ENCODE measurements at regions not wholly inside any gene's neighbourhood (a gene's known extent, or its start where the extent isn't known, plus 50 kb on each side); places are given as distances from the start of the nearest gene placed in this dataset.

- Histone ChIP-seq H3K27me3 (ENCODE audit: insufficient read depth, low read depth) (no peaks in the 10 kb centered on the region), H3K27ac (no peak overlapping the region), H2AFZ (no peak overlapping the region), H3K36me3 (ENCODE audit: low read depth) (no peaks in the 10 kb centered on the region), H3K4me2 (no peak overlapping the region), H3F3A (ENCODE audit: insufficient read depth, low read depth) (no peaks in the 10 kb centered on the region), H3K79me2 (ENCODE audit: low read depth) (no peaks in the 10 kb centered on the region), H3K4me1 (replicated peaks; ENCODE audit: insufficient read depth) (no peaks in the 10 kb centered on the region), H3K9me2 (ENCODE audit: insufficient read depth) (no peaks in the 10 kb centered on the region), H3K4me3 (no peak overlapping the region), H4K20me1 (ENCODE audit: insufficient read depth) (no peaks in the 10 kb centered on the region), H3K9me3 (ENCODE audit: insufficient read depth, low read depth) (no peaks in the 10 kb centered on the region)
- DNase-seq = no peak
- intact Hi-C loops (cut with micrococcal nuclease; ENCODE audit: unreplicated experiment) = no loop called here
- TF ChIP-seq CTCF (conservative IDR thresholded peaks at IDR 0.05) (no peak), EZH2 (IDR thresholded peaks at IDR 0.05; ENCODE audit: low read depth) (no peak)
- ChIA-PET POLR2A (ENCODE audit: unreplicated experiment) (no interaction called here), CTCF (interaction anchor here (0.6 kb wide), 1 partner anchor 1512 kb away, joined by 4 read pairs; no protein-coding TSS in a partner anchor)
- no TSS peak for BruUV-seq (replicated peaks)
These were observed 280.1 kb downstream of the SKAP2 start for GRCh38 chr7:26584326-26584725.

- intact Hi-C loops (cut with micrococcal nuclease; ENCODE audit: unreplicated experiment) = no loop called here
- no peak overlapping the region for H2AFZ ChIP-seq
- ChIA-PET POLR2A (ENCODE audit: unreplicated experiment) (no interaction called here), CTCF (no interaction called here)
- H3K9me3 ChIP-seq (ENCODE audit: insufficient read depth, low read depth) = no peaks in the 10 kb centered on the region
- BruUV-seq (replicated peaks) = no TSS peak
- H4K20me1 ChIP-seq (ENCODE audit: insufficient read depth) = no peaks in the 10 kb centered on the region
- H3K36me3 ChIP-seq (ENCODE audit: low read depth) = no peaks in the 10 kb centered on the region
- TF ChIP-seq EZH2 (IDR thresholded peaks at IDR 0.05; ENCODE audit: low read depth) (no peak), CTCF (conservative IDR thresholded peaks at IDR 0.05) (no peak)
- no peaks in the 10 kb centered on the region for H3K27me3 ChIP-seq (ENCODE audit: insufficient read depth, low read depth)
- DNase-seq = no peak
- no peak overlapping the region for H3K4me2 ChIP-seq
- no peak overlapping the region for H3K4me3 ChIP-seq
- no peaks in the 10 kb centered on the region for H3K9me2 ChIP-seq (ENCODE audit: insufficient read depth)
- no peaks in the 10 kb centered on the region for H3K4me1 ChIP-seq (replicated peaks; ENCODE audit: insufficient read depth)
- no peaks in the 10 kb centered on the region for H3F3A ChIP-seq (ENCODE audit: insufficient read depth, low read depth)
- no peak overlapping the region for H3K27ac ChIP-seq
- H3K79me2 ChIP-seq (ENCODE audit: low read depth) = no peaks in the 10 kb centered on the region
These were observed 279.3 kb downstream of the SKAP2 start for GRCh38 chr7:26584987-26585665.

- BruUV-seq (replicated peaks) = no TSS peak
- Histone ChIP-seq H3K4me1 (replicated peaks; ENCODE audit: insufficient read depth) (no peaks in the 10 kb centered on the region), H4K20me1 (ENCODE audit: insufficient read depth) (no peaks in the 10 kb centered on the region), H3K79me2 (ENCODE audit: low read depth) (no peaks in the 10 kb centered on the region), H3K27ac (no peak overlapping the region), H3K36me3 (ENCODE audit: low read depth) (no peaks in the 10 kb centered on the region), H3F3A (ENCODE audit: insufficient read depth, low read depth) (no peaks in the 10 kb centered on the region), H3K9me2 (ENCODE audit: insufficient read depth) (no peaks in the 10 kb centered on the region), H3K4me3 (no peak overlapping the region), H2AFZ (no peak overlapping the region), H3K9me3 (ENCODE audit: insufficient read depth, low read depth) (no peaks in the 10 kb centered on the region), H3K27me3 (ENCODE audit: insufficient read depth, low read depth) (no peaks in the 10 kb centered on the region), H3K4me2 (no peak overlapping the region)
- TF ChIP-seq EZH2 (IDR thresholded peaks at IDR 0.05; ENCODE audit: low read depth) (no peak), CTCF (conservative IDR thresholded peaks at IDR 0.05) (no peak)
- POLR2A ChIA-PET (ENCODE audit: unreplicated experiment) = no interaction called here
- no peak for DNase-seq
- intact Hi-C loops (cut with micrococcal nuclease; ENCODE audit: unreplicated experiment) = no loop called here
- CTCF ChIA-PET = no interaction called here
These were observed 276.9 kb downstream of the SKAP2 start for GRCh38 chr7:26587536-26587935.
